ENCODE measurements at regions not wholly inside any gene's neighbourhood (a gene's known extent, or its start where the extent isn't known, plus 50 kb on each side); places are given as distances from the start of the nearest gene placed in this dataset.

GRCh38 chr6:90369651-90370050 lies 73.0 kb upstream of the BACH2 start:
- POLR2A ChIA-PET: interaction anchor here (1.2 to 1.6 kb wide), 2 partner anchors 12 to 54 kb away, joined by 3 to 4 read pairs; no protein-coding TSS in a partner anchor
- ATAC-seq (ENCODE audit: low read depth) (no peak), DNase-seq (no peak)
- peak overlapping the region; percentile 6 for H3K27ac Mint-ChIP-seq
- intact Hi-C loops (cut with micrococcal nuclease): loop anchor here (2.0 to 10.0 kb wide), 3 partner anchors 19 to 1015 kb away; partner anchors contain the start of gene UBE2J1
- TF ChIP-seq CTCF (IDR thresholded peaks at IDR 0.05): no peak
- CTCF ChIA-PET: interaction anchor here (2.5 kb wide), 1 partner anchor 23 kb away, joined by 7 read pairs; no protein-coding TSS in a partner anchor
- peaks cover 3% of the 10 kb centered on the region for H3K9me3 Mint-ChIP-seq
- no peaks in the 10 kb centered on the region for H3K36me3 Mint-ChIP-seq (ENCODE audit: low read depth)
- no peak overlapping the region for H3K4me3 Mint-ChIP-seq
- peaks cover 53% of the 10 kb centered on the region for H3K4me1 Mint-ChIP-seq
- no peaks in the 10 kb centered on the region for H3K27me3 Mint-ChIP-seq

GRCh38 chr6:90369024-90369519 lies 72.4 kb upstream of the BACH2 start:
- no peak for TF ChIP-seq CTCF (IDR thresholded peaks at IDR 0.05)
- Mint-ChIP-seq H3K4me1 (peaks cover 47% of the 10 kb centered on the region), H3K4me3 (no peak overlapping the region), H3K27me3 (no peaks in the 10 kb centered on the region), H3K36me3 (ENCODE audit: low read depth) (no peaks in the 10 kb centered on the region), H3K27ac (peak overlapping the region; percentile 6), H3K9me3 (peaks cover 3% of the 10 kb centered on the region)
- CTCF ChIA-PET: interaction anchor here (1.1 kb wide), 1 partner anchor 24 kb away, joined by 3 read pairs; no protein-coding TSS in a partner anchor
- peak; percentile 90 for ATAC-seq (ENCODE audit: low read depth)
- intact Hi-C loops (cut with micrococcal nuclease): loop anchor here (2.0 kb wide), 2 partner anchors 18 to 24 kb away; no protein-coding TSS in a partner anchor
- POLR2A ChIA-PET: interaction anchor here (0.6 to 1.6 kb wide), 2 partner anchors 53 to 92 kb away, joined by 3 read pairs; no protein-coding TSS in a partner anchor
- no peak for DNase-seq

- Mint-ChIP-seq H3K4me3 (no peak overlapping the region), H3K9me3 (peaks cover 3% of the 10 kb centered on the region), H3K4me1 (peaks cover 43% of the 10 kb centered on the region), H3K27ac (peak overlapping the region; percentile 6), H3K36me3 (ENCODE audit: low read depth) (no peaks in the 10 kb centered on the region), H3K27me3 (no peaks in the 10 kb centered on the region)
- CTCF ChIA-PET: interaction anchor here (1.1 kb wide), 1 partner anchor 25 kb away, joined by 3 read pairs; no protein-coding TSS in a partner anchor
- ATAC-seq (ENCODE audit: low read depth): no peak
- intact Hi-C loops (cut with micrococcal nuclease): loop anchor here (2.0 kb wide), 2 partner anchors 18 to 24 kb away; no protein-coding TSS in a partner anchor
- POLR2A ChIA-PET: interaction anchor here (0.6 to 0.7 kb wide), 4 partner anchors 25 to 524 kb away, joined by 3 to 4 read pairs (median 3); no protein-coding TSS in a partner anchor
- DNase-seq: no peak
- TF ChIP-seq CTCF (IDR thresholded peaks at IDR 0.05): no peak
Measured at GRCh38 chr6:90368601-90369000, 72.0 kb upstream of the BACH2 start.

- DNase-seq: no peak
- no peak overlapping the region for H3K4me3 Mint-ChIP-seq
- H3K36me3 Mint-ChIP-seq (ENCODE audit: low read depth): no peaks in the 10 kb centered on the region
- no peak for ATAC-seq (ENCODE audit: low read depth)
- intact Hi-C loops (cut with micrococcal nuclease): loop anchor here (2.0 kb wide), 2 partner anchors 17 to 25 kb away; no protein-coding TSS in a partner anchor
- H3K9me3 Mint-ChIP-seq: peaks cover 3% of the 10 kb centered on the region
- no peak for TF ChIP-seq CTCF (IDR thresholded peaks at IDR 0.05)
- ChIA-PET CTCF (interaction anchor here (1.0 to 1.1 kb wide), 2 partner anchors 26 to 427 kb away, joined by 3 to 4 read pairs; no protein-coding TSS in a partner anchor), POLR2A (interaction anchor here (0.7 kb wide), 4 partner anchors 19 to 524 kb away, joined by 3 to 4 read pairs (median 4); no protein-coding TSS in a partner anchor)
- peaks cover 38% of the 10 kb centered on the region for H3K4me1 Mint-ChIP-seq
- no peaks in the 10 kb centered on the region for H3K27me3 Mint-ChIP-seq
- H3K27ac Mint-ChIP-seq: no peak overlapping the region
Measured at GRCh38 chr6:90368001-90368400, 71.4 kb upstream of the BACH2 start.

- CTCF ChIA-PET: no interaction called here
- Mint-ChIP-seq H3K9me3 (peaks cover 3% of the 10 kb centered on the region), H3K27ac (no peak overlapping the region), H3K36me3 (ENCODE audit: low read depth) (no peaks in the 10 kb centered on the region), H3K27me3 (no peaks in the 10 kb centered on the region), H3K4me1 (peaks cover 23% of the 10 kb centered on the region), H3K4me3 (no peak overlapping the region)
- no peak for ATAC-seq (ENCODE audit: low read depth)
- no peak for DNase-seq
- intact Hi-C loops (cut with micrococcal nuclease): no loop called here
- no peak for TF ChIP-seq CTCF (IDR thresholded peaks at IDR 0.05)
- POLR2A ChIA-PET: no interaction called here
Measured at GRCh38 chr6:90365565-90366219, 69.0 kb upstream of the BACH2 start.

All from activated B cell treated with CpG ODN at 0.5 μM for 24 hours (primary cell).